CD4-positive, alpha-beta T cell treated with Interleukin-1 beta for 1 hour (primary cell): ENCODE measurements at regions not wholly inside any gene's neighbourhood (a gene's known extent, or its start where the extent isn't known, plus 50 kb on each side); places are given as distances from the start of the nearest gene placed in this dataset.
"Not testable (repeated sequence)": the region's sequence is repeated elsewhere in the genome, so short reads cannot be mapped to it uniquely, and the experiment has no call there.

ENCODE experiments used
- DNase-seq, 2 donors: peaks; one replicate each; pipeline ENCODE4 v3.0.0-alpha.2; 2020 to 2022

DNA sequence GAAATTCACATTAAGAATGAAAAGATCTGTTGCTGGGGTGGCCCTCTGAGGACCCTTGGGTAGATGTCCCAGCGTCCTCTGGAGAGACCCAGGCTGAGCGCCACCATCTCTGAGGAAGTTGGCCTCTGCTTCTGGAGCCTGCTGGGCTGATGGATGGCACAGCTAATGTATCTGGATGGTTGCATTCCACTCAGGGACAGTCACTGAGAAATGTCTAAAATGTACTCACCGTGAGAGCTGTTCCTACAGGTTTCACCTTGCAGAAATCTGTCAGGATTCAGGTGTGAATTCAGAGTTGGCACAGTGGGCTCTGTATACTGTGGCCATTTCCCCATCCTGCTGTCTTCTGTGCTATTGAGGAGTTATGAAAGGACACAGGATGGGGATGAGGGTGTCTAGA lies 247.2 kb downstream of the AACS start:
- no peak for DNase-seq

DNA sequence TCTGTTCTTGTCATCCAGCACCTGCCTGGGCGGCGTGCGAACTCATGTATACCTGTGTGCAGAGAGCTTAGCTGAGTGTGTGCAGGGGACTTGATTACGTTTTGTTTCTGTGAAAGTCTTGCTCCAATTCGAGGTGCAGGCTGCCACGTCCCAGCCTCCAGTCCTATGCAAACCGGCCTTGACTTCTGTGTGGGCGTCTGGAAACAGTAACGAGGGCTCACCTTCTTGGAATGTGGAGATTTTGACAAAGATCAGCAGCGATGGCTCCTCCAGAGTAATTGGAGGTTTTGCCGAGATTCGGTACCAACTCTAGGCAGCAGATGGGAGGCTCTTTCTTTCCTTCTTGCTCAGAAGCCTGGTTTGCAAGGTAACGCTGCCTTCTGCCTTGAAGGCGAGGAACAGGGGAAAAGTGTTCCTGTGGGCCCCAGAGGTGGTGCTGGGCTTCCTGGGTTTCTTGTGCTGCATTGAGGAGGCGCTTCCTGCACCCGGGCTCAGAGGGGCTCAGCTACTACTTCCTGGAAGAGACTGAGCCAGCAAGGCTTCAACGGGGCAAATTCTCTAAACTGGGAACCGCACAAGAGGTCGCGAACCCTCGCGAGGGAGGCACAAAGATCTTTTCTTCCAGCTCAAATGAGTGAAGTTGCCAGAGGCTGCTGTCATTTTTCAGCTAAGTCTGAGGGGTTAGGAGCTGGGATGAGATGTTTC lies 249.0 kb downstream of the AACS start:
- no peak for DNase-seq

DNA sequence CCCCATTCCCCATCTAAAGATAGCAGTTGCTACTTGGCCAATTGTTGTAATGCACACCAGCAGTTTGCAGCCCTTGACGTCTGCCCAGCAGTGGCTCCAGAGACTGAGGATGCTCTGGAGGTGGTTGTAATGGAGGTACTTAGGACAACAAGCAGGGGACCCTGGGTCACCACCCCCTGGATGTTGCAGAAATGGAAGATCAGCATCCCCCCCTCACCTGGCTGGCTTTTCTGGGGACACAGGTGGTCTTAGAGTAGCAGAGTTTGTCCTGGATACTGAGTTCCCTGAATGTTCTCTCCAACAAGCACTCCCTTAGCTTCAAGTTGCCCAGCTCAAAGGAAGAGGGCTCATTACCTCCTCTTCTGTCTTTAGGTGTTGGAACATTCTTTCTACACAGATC lies 250.5 kb downstream of the AACS start:
- DNase-seq: no peak

DNA sequence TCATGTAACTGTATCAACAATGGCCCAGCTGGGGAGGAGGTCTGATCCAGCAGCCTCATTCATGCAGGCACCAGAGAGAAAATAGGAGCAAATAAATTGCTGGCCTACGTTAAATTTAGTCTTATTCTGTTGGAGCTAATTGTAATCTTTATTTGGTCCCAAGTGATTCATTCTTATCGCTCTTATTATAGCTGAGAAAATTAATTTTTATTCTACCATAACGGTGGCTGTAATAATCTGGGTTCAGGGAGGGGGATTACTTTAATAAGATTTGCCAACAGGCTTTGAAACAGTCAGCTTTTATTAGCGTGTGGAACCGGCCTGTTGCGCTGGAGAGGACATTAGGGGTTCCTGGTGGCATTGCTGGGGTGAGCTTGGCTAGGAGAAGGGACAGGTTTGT lies 254.9 kb downstream of the AACS start:
- DNase-seq: no peak

DNA sequence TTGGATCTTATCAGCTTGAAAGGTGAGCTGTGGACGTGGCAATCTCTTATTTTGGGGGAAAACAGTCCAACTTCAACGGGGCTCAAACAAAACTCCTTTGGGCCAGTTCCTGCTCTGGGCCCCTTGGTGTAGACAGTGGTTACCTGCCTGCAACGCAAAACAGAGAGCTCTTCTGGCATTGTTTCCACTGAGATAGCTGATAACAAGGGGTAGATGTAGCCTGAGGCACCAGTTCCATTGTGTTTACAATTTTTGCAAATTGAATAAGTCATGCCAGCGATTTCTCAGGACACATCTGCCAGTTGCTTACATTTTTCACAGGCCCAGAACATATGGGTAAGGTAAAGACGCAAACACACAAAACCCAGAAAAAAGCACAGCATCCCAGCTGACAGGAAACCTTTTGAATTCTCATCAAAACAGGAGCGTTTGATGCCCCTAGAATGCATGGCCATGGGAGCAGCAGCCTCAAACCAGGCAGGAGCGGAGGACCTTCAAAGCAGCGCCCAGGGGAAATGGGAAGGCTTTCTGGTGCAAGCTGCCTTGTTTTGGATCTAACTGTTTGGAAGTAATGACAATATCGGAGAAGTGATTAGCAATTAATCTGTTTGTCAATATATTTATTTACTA lies 259.7 kb downstream of the AACS start:
- DNase-seq: no peak

DNA sequence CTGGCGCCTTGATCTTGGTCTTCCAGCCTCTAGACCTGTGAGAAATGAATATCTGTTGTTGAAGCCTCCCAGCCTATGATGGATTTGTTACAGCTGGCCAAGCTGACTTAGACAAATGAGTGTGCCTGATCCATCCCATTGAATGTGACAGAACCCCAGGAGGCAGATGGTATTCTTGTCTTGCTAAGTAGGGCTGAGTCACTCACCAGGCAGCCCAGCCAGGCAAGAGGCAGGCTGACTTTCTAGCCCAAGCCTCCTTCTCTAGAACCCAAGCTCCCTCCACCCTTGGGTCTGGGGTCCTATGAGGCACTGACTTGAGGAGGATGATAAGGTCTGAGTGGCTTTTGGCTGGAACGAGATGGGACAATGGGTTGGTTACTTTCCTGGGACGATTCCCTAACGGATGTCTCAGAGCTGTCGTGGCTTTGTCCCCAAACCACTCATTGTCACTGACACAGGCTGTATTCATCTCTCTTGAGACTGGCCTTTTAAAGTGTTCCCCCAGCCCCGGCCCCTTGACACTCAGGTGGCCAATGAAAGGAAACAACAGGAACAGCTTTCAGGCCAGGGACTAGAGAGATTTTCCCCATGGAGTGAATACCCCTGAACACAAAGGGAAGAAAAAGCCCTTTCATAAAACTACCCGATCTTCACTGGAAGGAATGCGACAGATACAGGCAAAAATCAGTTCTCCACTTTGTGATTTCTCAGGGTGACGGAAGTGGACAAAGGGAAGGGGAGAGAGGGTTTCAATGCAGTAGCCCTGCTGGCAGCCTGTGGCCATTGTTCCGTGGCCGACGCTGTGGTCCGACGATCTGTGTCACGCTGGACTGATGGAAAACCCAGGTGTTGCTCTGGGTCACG lies 264.2 kb downstream of the AACS start:
- no peak for DNase-seq

DNA sequence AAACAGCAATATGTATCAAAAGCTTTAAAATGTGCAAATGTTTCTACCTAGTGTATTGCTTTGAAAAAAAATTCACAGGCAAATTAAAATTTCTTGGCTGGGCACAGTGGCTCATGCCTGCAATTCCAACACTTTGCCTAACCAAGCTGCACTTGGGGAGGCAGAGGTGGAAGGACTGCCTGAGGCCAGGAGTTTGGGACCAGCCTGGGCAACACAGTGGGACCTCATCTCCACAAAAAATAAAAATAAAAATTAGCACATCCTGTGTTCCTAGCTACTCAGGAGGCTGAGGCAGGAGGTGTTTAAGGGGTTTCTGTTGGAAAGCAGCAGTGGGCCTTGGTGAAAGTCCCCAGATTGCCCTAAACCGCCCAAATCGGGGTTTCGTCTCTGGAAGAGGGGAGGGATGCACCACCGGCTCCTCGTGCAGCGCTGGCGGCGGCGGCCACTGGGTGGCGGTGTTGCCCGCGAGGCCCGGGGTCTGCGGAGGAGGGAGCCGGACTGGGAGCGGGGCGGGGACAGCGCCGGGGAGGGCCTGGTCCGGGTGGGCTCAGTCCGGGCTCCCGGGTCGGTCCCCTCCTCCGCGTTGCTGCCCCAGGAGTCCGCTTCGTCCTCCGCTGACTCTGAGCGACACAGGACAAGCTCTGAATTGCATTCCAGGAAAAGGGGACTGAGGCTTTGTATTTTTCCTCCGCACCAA lies 265.6 kb downstream of the AACS start:
- DNase-seq: peak; percentile 3 to 24

DNA sequence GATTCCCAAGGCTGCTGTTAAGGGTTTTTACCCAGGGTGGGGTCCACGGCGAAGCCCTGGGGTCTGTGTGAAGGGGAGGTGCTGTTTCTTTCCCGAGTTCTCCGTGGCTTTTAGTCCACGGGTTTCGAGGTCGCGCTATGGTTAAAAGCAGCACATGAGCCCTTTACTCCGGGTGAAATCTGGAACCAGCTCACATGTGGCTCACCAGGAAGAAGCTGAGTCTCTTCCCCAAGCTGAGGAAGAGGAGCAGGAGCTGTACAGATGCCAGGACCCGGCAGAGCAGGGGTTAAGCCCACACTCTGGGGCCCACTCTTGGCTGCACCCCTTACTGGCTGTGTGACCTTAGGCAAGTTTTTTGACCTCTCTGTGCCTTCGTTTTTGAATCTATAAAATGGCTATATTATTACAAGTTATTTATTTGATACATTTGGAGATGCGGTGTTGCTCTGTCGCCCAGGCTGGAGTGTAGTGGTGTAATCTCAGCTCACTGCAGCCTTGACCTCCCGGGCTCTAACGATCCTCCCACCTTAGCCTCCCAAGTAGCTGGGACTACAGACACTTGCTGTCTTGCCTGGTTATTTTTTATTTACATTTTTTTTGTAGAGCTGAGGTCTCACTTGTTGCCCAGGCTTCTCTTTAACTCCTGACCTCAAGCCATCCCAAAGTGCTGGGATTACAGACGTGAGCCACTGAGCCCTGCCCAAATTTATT lies 266.3 kb downstream of the AACS start:
- no peak for DNase-seq

DNA sequence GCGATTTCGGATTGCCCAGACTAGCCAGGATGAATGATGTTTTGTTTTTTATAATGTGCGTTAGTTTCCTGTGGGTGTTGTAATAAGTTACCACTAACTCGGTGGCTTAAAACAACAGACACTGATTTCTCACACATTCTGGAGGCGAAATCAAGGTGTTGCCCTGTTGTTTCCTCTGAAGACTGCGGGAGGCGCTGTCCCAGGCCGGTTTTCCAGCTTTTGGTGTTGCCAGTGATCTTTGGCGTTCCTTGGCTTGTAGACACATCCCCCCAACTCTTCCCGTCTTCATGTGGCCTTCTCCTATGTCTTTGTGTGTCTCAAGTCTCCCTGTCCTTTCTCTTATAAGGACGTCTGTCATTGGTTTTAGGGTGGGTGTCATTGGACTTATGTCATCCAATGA lies 267.7 kb downstream of the AACS start:
- DNase-seq: no peak

DNA sequence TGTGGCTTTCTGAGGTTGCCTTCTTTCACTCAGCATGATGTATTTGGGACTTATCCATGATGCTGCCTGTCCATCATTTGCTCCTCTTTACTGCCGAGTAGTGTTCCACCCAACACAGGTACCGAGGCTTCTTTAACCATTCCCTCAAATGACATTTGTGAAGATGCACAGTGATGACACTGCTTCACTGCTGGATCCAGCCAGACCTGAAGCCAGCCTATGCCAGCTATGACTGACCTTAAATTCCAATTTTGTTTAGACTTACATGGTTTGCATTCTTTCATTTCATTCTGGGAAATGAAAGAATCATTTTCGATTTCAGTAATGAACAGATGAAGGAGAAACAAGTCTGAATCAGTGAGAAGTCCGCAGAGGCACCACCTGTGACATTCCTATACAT lies 271.0 kb downstream of the AACS start:
- DNase-seq: no peak

DNA sequence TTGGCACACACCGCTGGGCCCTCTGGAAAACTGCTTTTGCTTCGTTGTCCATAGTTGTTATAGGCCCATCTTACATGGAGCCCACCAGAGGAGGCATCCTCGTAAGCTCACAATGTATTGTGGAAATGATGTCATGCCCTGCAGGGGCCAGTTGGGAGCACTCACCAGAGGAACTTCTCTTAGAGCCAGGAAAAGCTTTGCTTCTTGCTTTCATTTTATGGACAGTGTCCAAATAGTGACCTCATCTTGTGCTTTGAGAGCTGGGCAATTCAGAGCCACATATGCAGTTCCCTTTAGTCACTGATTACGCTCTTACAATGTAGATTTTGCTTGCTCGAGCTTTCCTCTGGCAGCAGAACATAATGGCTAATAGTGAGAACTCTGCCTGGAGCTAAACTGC lies 275.6 kb downstream of the AACS start:
- DNase-seq: no peak

DNA sequence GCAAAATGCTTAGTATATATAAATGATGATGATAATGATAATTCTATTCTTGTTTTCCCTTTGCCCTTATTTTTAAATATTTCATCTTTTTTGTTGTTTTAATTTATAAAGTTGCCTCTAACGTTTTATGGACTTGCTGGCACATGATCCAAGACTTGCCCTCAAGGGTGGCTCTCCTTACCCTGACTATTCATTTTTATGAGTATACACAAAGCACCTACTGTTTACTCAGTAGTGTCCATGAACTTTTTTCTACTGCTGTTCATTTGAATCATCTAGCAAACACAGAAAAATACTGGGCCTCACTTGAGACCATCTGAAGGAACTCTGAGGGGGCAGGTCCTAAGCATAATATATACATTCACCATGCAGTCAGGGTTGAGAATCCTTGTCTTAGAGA lies 276.2 kb downstream of the AACS start:
- no peak for DNase-seq

DNA sequence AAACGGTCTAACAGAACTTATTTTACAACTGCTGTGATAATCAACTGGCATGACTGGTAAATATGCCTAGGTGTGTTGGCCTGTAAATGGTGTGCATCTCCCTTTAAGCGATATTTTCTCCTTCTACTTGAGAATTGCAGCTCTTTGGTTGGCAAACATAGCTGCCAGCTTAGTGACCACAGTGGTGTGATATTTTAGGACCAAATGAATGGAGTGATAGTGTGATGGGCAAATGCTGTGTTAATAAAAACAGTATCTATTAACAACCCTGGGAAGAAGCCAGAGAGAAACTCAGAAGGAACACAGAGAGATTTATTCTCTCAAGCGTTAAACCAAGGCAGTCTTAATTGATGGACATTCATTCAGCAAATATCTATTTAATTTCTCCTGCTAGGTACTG lies 278.4 kb downstream of the AACS start:
- DNase-seq: no peak

DNA sequence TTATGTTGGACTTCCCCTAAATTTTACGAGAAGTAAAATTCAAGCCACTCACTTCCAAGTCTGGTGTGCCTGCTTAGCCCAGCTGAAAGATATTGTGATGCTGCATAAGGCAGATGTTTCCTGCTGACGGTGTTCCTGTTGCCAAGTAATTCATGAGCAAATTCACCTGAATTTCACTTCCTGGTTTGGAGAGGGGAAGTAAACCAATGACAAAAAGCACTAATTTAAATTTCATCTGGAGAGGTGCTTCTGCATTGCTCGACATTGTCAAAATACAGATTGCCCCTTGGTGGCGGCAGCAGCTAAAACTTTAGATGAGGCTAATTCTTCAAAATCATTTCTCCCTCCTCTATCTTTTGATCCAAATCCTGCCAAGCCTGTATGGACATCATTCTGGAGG lies 281.1 kb downstream of the AACS start:
- no peak for DNase-seq

DNA sequence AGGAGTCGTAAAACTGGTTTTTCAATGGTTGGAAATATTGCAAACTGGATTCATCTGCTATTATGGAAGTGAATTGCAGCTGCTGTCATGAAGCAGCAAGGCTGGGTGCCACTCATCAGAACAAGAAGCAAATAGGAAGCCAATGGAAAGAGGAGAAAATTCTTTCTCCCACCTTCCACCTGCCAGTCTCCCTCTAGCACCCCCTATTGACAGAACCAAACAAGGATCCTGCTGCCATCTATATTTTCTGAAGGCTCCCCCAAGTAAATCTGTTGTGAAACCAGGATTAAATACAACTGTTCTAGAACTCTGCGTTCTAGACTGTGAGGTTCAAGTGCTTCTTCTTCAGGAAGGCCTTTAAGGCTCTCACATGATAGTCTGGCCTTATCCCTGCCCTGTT lies 286.6 kb downstream of the AACS start:
- DNase-seq: no peak

DNA sequence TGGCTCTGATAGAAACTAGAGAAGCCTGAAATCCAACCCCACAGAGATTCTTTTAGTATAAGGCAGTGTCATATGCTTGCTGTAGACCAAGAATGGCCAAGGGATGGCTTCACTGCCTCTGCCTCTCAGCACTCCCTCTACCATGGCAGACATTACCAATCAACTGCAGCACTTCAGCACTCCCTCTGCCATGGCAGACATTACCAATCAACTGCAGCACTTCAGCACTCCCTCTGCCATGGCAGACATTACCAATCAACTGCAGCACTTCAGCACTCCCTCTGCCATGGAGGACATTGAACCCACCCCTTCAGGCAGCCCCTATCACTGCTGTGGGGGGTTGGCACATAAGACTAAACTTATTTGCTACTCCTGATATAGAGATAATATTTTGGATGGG lies 287.8 kb downstream of the AACS start:
- DNase-seq: not testable (repeated sequence)

DNA sequence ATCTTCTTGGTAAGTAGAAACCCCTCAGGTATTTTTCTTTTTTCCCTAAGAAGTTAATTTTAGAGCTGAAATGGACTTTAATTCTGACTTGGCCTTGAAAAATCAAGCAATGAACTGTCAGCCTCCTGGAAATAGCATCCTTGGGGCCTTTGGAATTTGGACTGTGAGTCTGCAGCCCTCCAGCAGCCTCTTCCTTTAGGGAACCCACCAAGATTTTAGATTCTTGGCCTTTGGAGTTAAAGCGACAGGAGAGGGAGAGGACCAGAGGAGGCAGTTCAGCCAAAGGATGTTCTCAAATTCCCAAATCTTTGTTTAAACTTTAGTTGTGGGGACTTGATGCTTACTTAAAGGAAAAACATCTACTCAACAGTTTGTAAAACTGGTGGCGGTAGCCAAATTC lies 288.6 kb downstream of the AACS start:
- DNase-seq: no peak

DNA sequence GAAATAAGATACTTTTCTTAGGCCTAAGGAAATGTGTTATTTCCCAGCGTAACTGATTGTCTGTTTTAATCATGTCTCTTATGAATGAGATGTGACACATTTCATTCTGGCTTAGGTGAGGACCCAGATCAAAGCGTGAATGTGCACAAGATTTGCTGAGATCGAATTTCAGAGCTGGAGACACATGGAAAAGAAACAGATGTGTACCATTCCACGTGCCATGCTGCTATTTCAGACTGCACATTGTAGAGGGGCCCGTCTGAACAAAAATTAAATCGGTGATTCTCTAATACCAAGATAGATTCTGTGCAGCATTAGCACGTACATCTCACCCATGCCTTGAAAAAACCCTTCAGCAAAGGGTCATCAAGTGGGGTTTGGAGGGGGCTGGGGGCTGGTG lies 290.4 kb downstream of the AACS start:
- no peak for DNase-seq

DNA sequence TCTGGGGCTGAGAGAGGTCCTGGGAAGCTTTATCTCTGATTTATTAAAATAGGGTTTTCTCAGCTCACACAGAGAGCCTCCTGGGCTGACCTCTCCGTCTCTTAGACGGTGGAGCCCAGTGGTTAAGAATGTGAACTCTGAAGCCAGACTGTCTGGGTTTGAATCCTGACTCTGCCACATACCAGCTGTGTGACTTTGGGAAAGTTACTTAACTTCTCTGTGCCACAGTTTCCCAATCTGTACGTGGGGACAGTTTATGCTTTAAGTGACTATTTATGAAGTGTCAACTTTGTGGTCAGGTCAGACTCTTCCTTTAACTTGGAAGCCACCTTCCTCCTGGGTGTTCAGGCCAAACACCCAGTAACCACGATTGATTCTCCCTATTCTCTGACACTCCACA lies 290.9 kb downstream of the AACS start:
- DNase-seq: no peak

DNA sequence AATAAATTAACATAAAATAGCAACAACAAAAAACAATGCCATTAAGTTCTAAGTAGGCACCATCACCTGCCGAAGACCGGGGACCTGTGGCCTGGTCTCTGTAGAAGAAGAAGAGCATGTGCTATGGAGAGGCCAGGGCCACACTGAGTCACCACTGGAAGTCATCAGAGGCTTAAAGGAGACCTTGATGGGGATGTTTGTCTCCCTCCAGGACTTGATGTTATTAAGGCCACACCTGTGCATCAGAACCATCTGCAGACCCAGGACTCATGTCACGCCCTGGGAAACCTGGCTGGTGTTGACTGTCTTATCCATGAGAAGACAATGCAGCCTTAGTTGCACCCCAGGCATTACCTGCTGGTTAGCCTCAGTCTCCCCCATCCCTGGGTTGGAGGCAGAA lies 292.3 kb downstream of the AACS start:
- DNase-seq: no peak

DNA sequence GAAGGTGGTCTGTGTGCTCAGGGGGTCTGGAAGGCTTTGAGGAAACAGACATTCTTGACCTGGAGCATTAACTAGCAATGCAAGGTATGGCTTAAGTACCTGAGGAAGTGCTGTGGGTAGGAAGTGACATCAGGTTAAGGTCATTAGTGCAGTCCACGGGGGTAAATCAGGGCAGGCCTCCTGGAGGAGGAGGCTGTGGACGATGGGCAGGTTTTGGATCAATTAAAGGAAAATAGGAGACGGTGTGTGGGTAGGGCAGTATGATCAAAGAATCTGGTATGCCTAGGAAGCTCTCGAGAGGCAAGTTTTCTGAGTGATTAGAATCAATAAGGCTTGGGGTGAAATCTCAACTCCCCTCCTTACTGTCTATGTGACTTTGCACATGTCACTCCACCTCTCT lies 295.3 kb downstream of the AACS start:
- DNase-seq: no peak

DNA sequence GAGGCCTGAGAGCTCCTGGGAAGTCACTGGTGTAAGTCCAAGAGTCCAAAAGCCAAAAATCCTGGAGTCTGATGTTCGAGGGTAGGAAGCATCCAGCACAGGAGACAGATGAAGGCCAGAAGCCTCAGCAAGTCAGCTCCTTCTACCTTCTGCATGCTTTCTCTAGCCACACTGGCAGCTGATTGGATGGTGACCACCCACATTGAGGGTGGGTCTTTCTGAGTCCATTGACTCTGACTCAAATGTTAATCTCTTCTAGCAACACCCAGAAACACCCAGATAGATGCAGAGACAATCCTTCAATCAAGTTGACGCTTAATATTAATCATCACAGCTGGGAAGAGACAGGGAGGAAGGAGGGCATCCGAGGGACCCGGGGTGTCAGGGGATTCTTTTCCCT lies 305.8 kb downstream of the AACS start:
- DNase-seq: no peak

DNA sequence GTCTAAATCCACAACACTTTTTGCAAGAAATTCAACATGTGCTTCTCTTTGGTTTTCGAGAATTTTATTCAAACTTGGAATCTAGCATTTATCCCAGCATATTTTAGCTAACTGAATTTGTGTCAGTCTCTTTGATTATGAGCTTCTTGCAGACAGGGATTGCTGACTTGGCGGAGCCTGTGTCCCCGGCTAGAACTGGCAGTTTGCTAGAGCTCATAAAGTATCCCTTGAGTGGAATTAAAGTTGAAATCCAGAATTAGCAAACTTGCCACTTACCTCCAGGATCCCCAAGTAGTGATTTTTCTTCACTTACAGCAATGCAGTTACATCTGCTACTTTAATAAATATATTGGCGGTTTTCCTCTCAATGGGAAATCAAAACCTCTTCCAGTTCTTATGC lies 306.9 kb downstream of the AACS start:
- DNase-seq: no peak
